ENCODE measurements at regions not wholly inside any gene's neighbourhood (a gene's known extent, or its start where the extent isn't known, plus 50 kb on each side); places are given as distances from the start of the nearest gene placed in this dataset.

GRCh38 chr1:4944072-4944471 is 289.7 kb downstream of the AJAP1 start:
- TF ChIP-seq POLR2A (IDR thresholded peaks at IDR 0.05) = no peak
- TF ChIP-seq CTCF (IDR thresholded peaks at IDR 0.05) = no peak

Data from right lobe of liver (tissue), 4 donors.